B cell (primary cell): ENCODE measurements at regions not wholly inside any gene's neighbourhood (a gene's known extent, or its start where the extent isn't known, plus 50 kb on each side); places are given as distances from the start of the nearest gene placed in this dataset.

Source experiments
- EZH2 ChIP-seq: IDR thresholded peaks from 2 replicates; pipeline ENCODE4 v1.6.1; 2012; ENCODE audit warnings: borderline replicate concordance, low read depth, mild to moderate bottlenecking, moderate library complexity, low read length; ENCODE audit not compliant: insufficient read depth, poor library complexity, severe bottlenecking
- TF ChIP-seq, protein P1 (sequence below): fragments of 200-600 bp; IDR thresholded peaks from one replicate; pipeline ENCODE4 v1.8.0; 2022; ENCODE audit warnings: antibody characterized with exemption, mild to moderate bottlenecking

- no peak for TF ChIP-seq EZH2
- TF ChIP-seq, protein P1, sequence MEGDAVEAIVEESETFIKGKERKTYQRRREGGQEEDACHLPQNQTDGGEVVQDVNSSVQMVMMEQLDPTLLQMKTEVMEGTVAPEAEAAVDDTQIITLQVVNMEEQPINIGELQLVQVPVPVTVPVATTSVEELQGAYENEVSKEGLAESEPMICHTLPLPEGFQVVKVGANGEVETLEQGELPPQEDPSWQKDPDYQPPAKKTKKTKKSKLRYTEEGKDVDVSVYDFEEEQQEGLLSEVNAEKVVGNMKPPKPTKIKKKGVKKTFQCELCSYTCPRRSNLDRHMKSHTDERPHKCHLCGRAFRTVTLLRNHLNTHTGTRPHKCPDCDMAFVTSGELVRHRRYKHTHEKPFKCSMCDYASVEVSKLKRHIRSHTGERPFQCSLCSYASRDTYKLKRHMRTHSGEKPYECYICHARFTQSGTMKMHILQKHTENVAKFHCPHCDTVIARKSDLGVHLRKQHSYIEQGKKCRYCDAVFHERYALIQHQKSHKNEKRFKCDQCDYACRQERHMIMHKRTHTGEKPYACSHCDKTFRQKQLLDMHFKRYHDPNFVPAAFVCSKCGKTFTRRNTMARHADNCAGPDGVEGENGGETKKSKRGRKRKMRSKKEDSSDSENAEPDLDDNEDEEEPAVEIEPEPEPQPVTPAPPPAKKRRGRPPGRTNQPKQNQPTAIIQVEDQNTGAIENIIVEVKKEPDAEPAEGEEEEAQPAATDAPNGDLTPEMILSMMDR = no peak
Observed at GRCh38 chr1:56054959-56055358, 524.4 kb downstream of the PLPP3 start.
